Skin epidermis (tissue), 12 donors: ENCODE measurements at regions not wholly inside any gene's neighbourhood (a gene's known extent, or its start where the extent isn't known, plus 50 kb on each side); places are given as distances from the start of the nearest gene placed in this dataset.

ENCODE experiments used
- H3K27ac ChIP-seq, 21 experiments: fragments of 200-600 bp; sonication (generic) in 11 of 21; one replicate each; pipeline ENCODE4 v1.5.0; 2020; ENCODE audit warnings: mild to moderate bottlenecking in 3 of 21, inconsistent platforms in 2 of 21, moderate library complexity in 2 of 21
- H3K4me3 ChIP-seq, 7 experiments: fragments of 200-600 bp; sonication (generic) in 2 of 7; one replicate each; pipeline ENCODE4 v1.5.0; 2020; ENCODE audit warnings: inconsistent platforms in 2 of 7, mild to moderate bottlenecking in 2 of 7, moderate library complexity in 1 of 7

DNA sequence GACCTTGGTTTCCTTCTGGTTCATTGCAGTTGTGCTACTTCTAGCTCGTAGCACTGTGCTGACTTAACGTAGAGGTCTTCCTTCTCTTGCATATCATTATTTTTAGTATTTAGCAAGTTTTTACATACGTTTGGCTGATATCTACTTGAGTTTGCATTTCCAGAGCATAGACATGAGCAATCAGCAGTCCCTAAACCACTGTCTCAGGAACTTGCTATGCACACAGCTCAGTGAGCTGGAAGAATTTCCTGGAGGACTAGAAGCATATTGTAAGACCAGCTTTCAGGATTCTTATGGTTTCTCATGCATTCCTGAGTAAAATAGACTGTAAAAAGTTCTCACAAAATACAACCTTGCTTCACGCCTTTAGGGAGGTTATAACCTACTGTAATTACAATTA lies 226.7 kb upstream of the PDGFD start:
- H3K4me3 ChIP-seq, result no peak overlapping the region
- H3K27ac ChIP-seq, result no peak overlapping the region

DNA sequence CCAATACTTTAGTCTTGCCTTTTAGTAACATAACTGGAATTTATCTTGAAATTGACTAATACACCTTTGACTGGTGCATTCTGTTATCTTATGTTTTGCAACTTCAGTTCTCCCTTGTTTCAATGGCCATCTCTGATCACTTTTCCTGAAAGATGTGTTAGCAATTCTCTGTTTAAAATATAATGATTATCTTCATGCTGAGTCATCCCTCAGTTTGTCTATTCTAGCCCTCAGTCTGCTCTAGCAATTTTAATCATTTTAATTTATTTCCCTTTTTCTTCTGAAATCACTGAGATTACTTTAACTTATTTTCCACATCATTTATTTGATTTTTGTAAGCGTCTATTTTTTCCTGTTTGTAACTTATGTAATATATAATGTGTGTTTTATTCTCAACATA lies 221.9 kb upstream of the PDGFD start:
- Histone ChIP-seq H3K27ac (no peak overlapping the region), H3K4me3 (no peak overlapping the region)

DNA sequence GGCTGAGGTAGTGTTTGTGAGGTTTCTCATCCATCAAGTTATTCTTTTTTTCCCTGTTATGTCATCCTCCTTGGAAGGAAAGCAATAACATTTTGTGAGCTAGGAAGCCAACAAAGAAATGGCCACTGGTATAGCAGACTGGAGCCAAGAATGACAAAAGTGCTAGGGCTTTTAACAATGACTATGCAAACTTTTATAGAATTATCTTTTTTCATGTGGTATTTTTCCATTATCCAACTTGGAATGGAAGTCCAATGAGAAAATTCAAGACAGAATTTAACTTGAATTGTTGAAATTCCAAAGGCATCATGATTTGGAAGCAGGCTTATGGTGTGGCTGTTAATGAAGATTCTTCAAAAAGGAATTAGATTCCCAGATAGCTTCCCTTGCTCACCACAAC lies 216.4 kb upstream of the PDGFD start:
- H3K27ac ChIP-seq, result no peak overlapping the region

DNA sequence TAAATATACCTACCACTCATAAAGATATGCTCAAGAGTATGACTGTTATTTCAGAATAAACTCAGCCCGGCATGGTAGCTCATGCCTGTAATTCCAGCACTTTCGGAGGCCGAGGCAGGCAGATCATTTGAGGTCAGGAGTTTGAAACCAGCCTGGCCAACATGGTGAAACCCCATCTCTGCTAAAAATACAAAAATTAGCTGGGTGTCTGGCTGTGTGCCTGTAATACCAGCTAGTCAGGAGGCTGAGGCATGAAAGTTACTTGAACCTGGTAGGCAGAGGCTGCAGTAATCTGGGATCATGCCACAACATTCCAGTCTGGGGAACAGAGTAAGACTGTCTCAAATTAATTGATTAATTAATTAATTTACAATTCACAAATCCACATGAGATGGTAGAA lies 208.2 kb upstream of the PDGFD start:
- no peak overlapping the region for H3K4me3 ChIP-seq
- H3K27ac ChIP-seq, result no peak overlapping the region

More for the DNA sequence above, 216.4 kb upstream of the PDGFD start:
- H3K4me3 ChIP-seq, result no peak overlapping the region

DNA sequence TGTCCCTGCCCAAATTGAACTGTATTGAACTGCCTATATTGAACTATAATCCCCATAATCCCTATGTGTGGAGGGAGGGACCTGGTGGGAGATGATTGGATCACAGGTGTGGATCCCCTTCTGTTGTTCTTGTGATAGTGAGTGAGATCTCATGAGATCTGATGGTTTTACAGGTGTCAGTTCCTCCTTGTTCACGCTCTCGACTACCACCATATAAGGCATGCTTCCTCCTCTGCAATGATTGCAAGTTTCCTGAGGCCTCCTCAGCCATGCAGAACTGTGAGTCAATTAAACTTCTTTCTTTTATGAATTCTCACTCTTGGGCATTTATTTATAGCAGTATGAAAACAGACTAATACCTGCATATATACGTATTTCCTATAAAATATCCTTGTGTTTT lies 206.5 kb upstream of the PDGFD start:
- Histone ChIP-seq H3K27ac (no peak overlapping the region), H3K4me3 (no peak overlapping the region)

DNA sequence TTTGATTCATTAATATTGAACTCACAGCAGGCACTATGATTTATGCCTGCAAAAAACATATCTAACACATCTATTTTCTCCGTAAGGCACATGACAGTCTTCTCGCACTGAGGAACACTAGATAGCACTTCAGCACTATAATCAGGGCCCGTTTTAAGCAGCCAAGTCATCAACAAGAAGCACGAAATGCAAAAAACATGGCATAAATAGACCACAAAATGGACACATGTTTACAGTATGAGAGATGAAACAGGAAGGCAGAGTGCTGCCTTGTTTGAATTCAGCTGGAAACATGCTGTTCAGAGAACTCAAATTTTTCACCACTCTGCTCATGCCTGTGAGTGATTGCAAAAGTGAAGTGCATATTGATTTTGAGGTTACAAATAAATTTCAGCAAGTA lies 205.8 kb upstream of the PDGFD start:
- no peak overlapping the region for H3K27ac ChIP-seq

DNA sequence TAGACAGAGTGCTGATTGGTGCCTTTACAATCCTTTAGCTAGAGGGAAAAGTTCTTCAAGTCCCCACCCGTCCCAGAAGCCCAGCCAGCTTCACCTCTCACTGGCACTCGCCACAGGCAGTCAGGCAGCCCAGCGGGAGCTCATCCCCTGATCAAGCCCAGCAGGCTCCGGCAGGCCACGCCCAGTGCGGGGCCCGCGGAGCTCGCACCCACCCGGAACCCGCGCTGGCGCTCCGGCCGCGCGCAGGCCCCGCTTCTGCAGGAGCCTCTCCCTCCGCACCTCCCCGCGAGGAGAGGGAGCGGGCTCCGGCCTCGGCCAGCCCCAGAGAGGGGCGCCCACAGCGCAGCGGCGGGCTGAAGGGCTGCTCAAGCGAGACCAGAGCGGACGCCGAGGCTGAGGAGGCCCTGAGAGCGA lies 202.4 kb upstream of the PDGFD start:
- H3K27ac ChIP-seq, result no peak overlapping the region

More for the DNA sequence above, 205.8 kb upstream of the PDGFD start:
- H3K4me3 ChIP-seq, result no peak overlapping the region

DNA sequence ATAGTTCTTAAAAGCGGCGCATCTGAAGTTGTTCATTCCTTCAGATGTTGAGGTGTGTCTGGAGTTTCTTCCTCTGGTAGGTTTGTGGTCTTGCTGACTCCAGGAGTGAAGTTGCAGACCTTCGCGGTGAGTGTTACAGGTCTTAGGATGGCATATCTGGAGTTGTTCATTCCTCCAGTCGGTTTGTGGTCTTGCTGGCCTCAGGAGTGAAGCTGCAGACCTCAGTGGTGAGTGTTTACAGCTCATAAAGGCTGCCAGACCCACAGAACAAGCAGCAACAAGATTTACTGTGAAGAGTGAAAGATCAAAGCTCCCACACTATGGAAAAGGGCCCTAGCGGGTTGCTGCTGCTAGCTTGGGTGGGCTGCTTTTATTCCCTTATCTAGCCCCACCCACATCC lies 201.7 kb upstream of the PDGFD start:
- no peak overlapping the region for H3K27ac ChIP-seq
- no peak overlapping the region for H3K4me3 ChIP-seq

More for the DNA sequence above, 202.4 kb upstream of the PDGFD start:
- H3K4me3 ChIP-seq, result no peak overlapping the region

DNA sequence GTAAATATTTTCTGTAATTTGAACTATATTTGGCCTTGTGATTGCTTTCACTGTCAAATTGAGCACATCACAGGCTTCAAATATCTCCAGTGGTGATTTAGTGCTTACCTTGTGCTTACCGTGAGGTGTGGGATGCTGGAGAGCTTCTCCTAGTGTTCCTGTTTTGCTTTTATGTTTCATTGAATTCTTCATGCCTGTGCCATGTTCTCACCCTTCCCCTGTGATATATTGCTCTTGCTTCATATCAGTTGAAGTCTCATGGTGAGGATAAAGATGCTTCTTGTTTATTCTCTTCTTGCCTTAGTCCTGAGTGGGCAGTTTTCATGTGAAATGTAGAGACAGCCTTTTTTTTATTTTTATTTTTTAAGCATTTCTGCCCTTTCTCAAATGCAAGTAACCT lies 198.0 kb upstream of the PDGFD start:
- no peak overlapping the region for H3K27ac ChIP-seq
- H3K4me3 ChIP-seq, result no peak overlapping the region

DNA sequence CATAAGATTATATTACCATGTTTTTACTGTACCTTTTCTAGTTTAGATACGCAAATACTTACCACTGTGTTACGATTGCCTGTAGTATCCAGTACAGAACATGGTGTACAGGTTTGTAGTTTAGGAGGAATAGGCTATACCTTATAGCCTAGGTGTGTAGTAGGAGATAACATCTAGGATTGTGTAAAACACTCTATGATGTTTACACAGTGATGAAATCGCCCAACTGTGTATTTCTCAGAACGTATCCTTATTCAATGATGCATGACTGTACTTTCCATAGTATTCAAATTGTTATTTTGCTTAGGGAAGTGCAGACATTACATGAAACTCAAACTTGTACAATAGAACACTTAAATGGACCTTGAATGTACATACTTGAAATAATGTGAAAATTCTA lies 188.1 kb upstream of the PDGFD start:
- Histone ChIP-seq H3K27ac (no peak overlapping the region), H3K4me3 (no peak overlapping the region)

DNA sequence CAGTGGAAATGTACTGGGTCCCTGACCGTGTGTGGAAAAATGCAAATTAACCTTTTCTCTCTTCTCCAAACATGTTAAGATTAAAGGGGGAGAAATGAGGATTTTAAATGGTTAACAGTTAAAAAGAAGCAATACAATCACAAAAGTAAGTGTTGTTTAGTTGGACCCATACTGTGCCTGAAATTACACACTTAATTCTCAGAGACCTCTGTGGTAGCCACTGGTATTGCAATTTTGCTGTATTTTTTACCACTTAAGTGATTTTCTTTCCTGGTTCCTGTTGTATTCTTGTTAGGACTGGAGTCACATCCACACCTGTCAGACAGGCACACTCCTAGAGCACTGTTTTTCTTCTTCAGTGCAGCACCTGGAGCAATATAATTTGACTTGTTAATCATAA lies 179.6 kb upstream of the PDGFD start:
- Histone ChIP-seq H3K4me3 (no peak overlapping the region), H3K27ac (no peak overlapping the region)

DNA sequence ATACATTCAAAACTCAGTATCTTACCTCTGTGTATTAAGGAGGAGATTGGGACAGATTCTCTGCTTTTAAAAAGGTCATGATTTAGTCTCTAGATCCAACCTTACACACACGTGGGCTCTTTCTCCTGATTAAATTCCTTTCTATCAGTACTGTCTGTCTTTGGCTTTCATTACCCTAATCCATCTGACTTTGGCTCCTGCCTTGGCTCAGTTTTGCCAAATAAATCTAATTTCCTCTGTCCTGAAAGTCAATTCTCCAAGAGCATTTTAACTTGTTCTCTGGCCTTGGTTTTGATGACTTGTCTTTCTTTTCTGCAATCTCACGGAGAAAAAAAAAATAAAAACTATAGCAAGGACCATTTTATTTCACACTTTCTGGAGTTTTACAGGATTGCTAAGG lies 176.6 kb upstream of the PDGFD start:
- Histone ChIP-seq H3K4me3 (no peak overlapping the region), H3K27ac (no peak overlapping the region)

DNA sequence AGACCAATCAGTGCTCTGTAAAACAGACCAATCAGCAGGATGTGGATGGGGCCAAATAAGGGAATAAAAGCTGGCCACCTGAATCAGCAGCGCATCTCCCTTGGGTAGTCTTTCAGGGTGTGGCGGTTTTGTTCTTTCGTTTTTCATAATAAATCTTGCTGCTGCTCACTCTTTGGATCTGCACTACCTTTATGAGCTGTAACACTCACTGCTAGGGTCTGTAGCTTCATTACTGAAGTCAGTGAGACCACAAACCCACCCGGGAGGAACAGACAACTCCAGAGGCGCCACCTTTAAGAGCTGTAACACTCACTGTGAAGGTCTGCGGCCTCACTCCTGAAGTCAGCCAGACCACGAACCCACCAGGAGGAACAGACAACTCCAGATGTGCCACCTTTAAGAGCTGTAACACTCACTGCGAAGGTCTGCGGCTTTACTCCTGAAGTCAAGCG lies 175.5 kb upstream of the PDGFD start:
- Histone ChIP-seq H3K27ac (no peak overlapping the region), H3K4me3 (no peak overlapping the region)

DNA sequence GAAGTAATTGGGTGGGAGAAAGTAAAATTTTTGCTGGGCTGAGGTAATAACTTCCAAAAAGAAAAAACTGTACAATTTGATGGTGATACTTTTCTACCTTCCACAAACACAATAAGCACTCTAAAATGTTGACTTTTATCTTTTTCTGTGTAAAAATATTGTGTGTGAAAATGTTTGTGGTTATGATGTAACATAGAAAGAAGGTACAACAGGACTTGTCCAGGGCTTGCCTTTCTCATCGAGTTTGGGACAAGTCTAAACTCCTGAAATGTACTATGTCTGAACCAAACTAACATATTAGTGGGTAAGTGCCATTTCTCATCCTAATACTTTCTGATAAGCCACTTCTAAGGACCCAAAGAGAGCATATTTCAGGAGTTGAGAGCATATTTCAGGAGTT lies 174.2 kb upstream of the PDGFD start:
- no peak overlapping the region for H3K27ac ChIP-seq
- no peak overlapping the region for H3K4me3 ChIP-seq

DNA sequence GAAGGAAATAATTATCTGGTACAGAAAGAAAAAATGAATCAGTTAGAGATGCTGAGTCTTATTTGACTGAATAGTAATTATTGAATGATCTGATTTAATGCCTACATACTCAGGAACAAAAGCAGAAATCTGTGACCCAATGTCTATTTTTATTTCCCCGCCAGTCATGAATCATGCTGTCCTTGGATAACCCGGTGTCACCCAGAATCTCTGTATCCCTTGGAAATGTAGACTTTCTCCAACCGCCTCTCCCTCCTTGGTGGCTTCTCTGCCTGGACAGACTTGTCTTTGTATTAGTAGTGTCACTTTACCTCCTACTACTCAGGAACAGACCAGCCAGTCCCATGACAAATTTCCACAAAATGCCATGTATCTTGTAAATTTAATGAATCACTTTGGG lies 173.3 kb upstream of the PDGFD start:
- Histone ChIP-seq H3K4me3 (no peak overlapping the region), H3K27ac (no peak overlapping the region)

DNA sequence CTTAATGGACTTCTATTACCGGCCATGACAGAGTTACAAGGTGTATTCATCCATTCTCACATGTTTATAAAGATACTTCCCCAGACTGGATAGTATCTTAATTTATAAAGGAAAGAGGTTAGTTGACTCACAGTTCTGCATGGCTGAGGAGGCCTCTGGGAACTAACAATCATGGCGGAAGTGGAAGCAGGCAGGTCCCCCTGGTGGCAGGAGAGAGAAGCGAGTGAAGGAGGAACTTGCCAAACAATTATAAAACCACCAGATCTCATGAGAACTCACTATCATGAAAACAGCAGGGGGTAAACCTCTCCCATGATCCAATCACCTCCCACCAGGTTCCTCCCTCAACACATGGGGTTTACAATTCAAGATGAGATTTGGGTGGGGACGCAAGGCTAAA lies 170.0 kb upstream of the PDGFD start:
- H3K4me3 ChIP-seq, result no peak overlapping the region
- H3K27ac ChIP-seq, result no peak overlapping the region

DNA sequence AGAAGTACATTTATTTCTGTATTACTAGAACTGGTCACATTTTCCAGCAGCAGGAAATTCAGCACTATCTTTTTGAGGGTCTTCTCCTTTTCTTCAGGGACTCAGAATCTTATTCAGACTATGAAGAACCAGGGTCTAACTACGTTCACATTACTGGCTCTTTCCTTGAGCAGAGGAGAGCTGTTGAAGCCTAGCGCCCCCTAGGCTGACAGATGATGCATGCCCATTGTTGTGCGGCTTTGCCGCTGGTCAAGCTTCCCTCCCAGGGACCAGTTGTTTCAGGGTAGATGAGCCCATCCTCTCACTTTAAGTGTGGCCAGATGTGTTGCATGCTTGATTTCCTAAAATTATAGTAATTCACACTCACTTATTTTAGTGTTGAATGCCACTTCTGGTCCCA lies 168.2 kb upstream of the PDGFD start:
- H3K27ac ChIP-seq, result no peak overlapping the region
- no peak overlapping the region for H3K4me3 ChIP-seq

DNA sequence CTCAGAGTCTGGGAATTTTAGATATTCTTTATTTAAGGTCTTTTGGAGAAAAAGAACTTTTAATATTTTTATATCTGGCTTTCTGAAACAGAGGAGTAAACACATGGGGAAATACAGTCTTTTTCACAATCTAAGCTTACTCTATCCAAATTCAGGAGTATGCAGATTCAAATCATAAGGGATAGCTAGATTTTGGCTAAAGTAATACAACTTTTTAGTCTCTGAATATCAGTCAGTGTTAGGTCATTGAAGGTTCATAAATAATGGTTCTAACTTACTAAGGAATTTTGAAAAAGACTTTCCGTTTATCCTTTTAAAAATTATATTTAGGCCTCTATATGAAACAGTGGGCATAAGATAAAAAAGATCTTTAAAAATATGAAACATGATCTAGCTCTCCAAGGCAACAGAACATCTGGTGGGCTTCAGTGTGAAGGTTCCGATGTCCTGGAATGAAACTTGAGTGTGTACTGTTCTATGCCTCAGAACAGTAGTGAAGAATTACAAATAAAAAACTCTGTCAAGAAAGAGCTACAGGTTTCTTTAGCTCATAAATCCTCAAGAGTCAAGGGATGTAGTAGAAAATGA lies 165.2 kb upstream of the PDGFD start:
- Histone ChIP-seq H3K4me3 (no peak overlapping the region), H3K27ac (no peak overlapping the region)

DNA sequence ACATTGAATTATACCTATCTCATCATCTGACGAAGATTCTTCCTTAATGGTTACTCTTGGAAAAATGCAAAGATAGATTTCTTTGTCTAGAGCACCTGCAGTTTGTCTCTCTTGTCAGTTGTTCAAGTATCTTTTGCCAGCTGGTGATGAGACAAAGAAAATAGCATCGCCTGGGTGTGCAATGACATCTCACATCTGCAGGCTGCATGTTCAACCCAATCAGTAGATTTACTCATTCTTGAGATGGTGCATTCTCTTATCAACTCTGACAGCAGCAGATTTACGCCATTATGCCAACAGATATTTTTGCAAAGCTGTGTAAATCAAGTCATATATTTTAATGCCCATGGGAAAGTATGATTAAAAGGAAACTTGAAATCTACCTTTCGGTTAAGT lies 164.6 kb upstream of the PDGFD start:
- H3K4me3 ChIP-seq, result no peak overlapping the region
- no peak overlapping the region for H3K27ac ChIP-seq

DNA sequence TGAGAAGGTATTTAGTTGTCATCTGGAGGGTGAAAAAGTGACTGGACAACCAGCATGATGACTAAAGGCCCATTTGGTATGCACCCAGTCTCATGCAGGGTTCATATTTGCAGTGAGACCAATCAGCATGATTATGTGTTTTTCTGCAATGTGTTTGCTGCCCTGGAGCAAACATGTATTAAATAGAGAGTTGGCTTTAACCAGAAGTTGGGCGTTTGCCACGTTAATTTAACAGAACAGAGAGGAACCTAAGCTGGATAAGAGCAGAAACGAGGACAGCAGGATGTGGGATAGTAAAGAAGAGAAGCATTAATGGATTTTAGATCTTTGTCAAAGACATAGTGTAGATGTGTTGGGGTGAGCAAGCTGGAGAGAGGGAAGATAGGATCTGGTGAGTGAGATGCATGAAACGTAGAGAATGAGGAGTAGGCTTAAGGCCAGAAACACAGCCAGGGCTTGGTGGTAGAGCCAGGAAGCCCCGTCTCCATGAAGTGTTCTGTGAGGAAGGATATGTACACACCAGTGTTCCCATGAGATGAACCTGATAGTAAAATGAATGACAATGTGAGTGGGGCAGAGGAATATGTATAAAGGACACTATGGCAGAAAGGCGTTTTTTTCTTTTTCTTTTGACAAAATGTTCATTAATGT lies 164.0 kb upstream of the PDGFD start:
- Histone ChIP-seq H3K4me3 (no peak overlapping the region), H3K27ac (no peak overlapping the region)

DNA sequence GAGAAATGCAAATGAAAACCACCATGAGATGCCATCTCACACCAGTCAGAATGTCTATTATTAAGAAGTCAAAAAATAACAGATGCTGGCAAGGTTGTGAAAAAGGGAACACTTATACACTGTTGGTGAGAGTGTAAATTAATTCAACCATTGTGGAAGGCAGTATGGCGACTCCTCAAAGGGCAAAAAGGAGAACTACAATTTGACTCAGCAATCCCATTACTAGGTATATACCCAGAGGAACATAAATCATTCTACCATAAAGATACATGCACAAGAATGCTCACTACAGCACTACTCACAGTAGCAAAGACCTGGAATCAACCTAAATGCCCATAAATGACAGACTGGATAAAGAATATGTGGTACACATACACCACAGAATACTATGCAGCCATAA lies 161.1 kb upstream of the PDGFD start:
- no peak overlapping the region for H3K4me3 ChIP-seq

DNA sequence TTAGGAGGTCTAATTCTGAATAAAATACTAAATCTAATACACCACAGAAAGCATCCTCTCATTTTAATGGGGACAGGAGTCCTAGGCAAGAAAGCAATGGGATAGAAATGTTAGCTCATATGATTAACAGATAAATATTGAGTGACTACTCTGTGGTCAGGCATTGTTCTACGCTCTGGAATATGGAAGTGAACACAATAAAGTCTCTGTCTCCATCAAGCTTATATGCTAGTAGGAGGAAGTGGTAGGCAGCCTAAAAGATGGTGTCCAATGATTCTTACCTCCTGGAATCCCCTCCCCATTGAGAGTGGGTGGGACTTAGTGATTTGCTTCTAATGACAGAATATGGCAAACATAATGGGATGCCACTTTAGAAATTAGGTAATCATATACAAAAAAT lies 160.3 kb upstream of the PDGFD start:
- no peak overlapping the region for H3K4me3 ChIP-seq
- no peak overlapping the region for H3K27ac ChIP-seq

More for the DNA sequence above, 161.1 kb upstream of the PDGFD start:
- no peak overlapping the region for H3K27ac ChIP-seq
